OCI-LY1 (cell line): ENCODE measurements at regions not wholly inside any gene's neighbourhood (a gene's known extent, or its start where the extent isn't known, plus 50 kb on each side); places are given as distances from the start of the nearest gene placed in this dataset.

Experiments used
- CTCF ChIP-seq: fragments of 200-600 bp; sonication (generic), shearing (Covaris generic); IDR thresholded peaks from 2 replicates; pipeline ENCODE4 v1.5.1; 2017; ENCODE audit warnings: mild to moderate bottlenecking, antibody characterized with exemption, low read length, moderate library complexity, mixed read lengths
- EZH2 ChIP-seq: fragments of 200-600 bp; sonication (generic), shearing (Covaris generic); IDR thresholded peaks from 2 replicates; pipeline ENCODE4 v1.8.0; 2017; ENCODE audit warnings: borderline replicate concordance, mixed run types, mild to moderate bottlenecking, antibody characterized with exemption, low read length, moderate library complexity, mixed read lengths

DNA sequence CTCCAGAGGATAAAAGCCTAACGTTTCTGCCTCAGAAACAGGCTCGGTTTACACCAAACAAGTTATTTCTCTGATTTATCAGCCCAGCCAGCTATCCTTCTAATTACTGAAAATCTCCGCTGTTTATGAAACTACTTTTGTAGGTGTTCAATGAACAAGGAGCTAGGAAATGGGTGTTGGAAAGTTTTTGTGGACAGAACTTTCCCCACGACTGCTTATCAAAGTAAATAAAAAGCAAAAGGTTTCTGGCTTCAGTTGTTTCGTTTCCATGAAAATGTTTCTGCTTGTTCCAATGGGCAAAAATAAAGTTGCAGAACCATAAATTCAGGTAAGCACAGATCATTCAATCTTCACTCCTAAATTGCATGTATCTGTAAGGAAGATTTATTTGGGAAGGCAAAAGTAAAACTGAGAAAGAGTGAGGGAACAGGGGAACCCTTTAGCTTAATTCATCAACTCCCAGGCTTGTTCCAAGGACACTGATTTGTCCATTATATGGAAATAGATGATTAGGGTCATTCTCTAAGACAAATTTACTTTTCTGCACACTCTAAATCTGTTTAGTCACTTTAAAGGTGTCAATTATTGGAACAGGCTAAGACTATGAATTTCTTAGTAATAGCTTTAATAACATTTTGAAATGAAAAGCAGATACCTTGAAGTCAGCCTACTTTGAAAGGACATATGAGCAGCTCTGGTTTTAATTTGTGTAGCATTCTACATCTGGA lies 175.9 kb upstream of the CDKN3 start:
- TF ChIP-seq CTCF: no peak
- no peak for TF ChIP-seq EZH2
